ENCODE measurements at regions not wholly inside any gene's neighbourhood (a gene's known extent, or its start where the extent isn't known, plus 50 kb on each side); places are given as distances from the start of the nearest gene placed in this dataset.

GRCh38 chr3:126289096-126289495, 68.1 kb downstream of the KLF15 start:
- no peak for DNase-seq
- WGBS, 2 donors, result 54 to 80% methylated on average over 1 of the region's 1 CpG
- peak overlapping the region in 3 of 10 donors; percentile 74 to 85 (median 76) for H3K27ac ChIP-seq
- peaks cover 0 to 30% (median 17%) of the 10 kb centered on the region in 9 donors for H3K4me1 ChIP-seq
- H3K4me3 ChIP-seq, result no peak overlapping the region
- intact Hi-C loops (cut with DNase I), result loop anchor here in 3 of 10 donors (2.0 to 5.0 kb wide), 3 partner anchors 18 to 68 kb away; partner anchors contain the start of gene KLF15 (in 2 of the 3)
- peaks cover 0 to 44% (median 0%) of the 10 kb centered on the region in 7 donors for H3K27me3 ChIP-seq
- no peaks in the 10 kb centered on the region for H3K36me3 ChIP-seq
- no peaks in the 10 kb centered on the region for H3K9me3 ChIP-seq
- no peak for TF ChIP-seq CTCF (IDR thresholded peaks at IDR 0.05)
- ATAC-seq, result no peak

GRCh38 chr3:126288314-126288713, 68.9 kb downstream of the KLF15 start:
- peak; percentile 74 to 88 (median 75) for ATAC-seq
- Histone ChIP-seq H3K27ac (peak overlapping the region; percentile 63 to 88 (median 80)), H3K4me1 (peaks cover 0 to 30% (median 17%) of the 10 kb centered on the region in 9 donors), H3K27me3 (peaks cover 0 to 44% (median 0%) of the 10 kb centered on the region in 7 donors), H3K4me3 (peak overlapping the region in 6 of 10 donors; percentile 28 to 57 (median 53)), H3K9me3 (no peaks in the 10 kb centered on the region), H3K36me3 (no peaks in the 10 kb centered on the region)
- TF ChIP-seq CTCF (IDR thresholded peaks at IDR 0.05), result no peak
- peak; percentile 32 to 74 for DNase-seq
- intact Hi-C loops (cut with DNase I), result loop anchor here in 3 of 10 donors (2.0 to 5.0 kb wide), 3 partner anchors 18 to 69 kb away; partner anchors contain the start of gene KLF15 (in 2 of the 3)
- WGBS, 2 donors, result 36 to 39% methylated on average over 20 of the region's 20 CpGs

GRCh38 chr3:126287536-126288241, 69.5 kb downstream of the KLF15 start:
- DNase-seq (peak; percentile 62 to 71), ATAC-seq (peak; percentile 82 to 96 (median 93))
- Histone ChIP-seq H3K27me3 (peaks cover 0 to 46% (median 3%) of the 10 kb centered on the region in 7 donors), H3K27ac (peak overlapping the region; percentile 63 to 88 (median 80)), H3K9me3 (no peaks in the 10 kb centered on the region), H3K4me1 (peaks cover 0 to 30% (median 17%) of the 10 kb centered on the region in 9 donors), H3K36me3 (no peaks in the 10 kb centered on the region), H3K4me3 (peak overlapping the region; percentile 14 to 57 (median 49))
- no peak for TF ChIP-seq CTCF (IDR thresholded peaks at IDR 0.05)
- intact Hi-C loops (cut with DNase I), result loop anchor here in 3 of 10 donors (2.0 to 5.0 kb wide), 3 partner anchors 17 to 70 kb away; partner anchors contain the start of gene KLF15 (in 2 of the 3)
- WGBS, 2 donors, result 4 to 5% methylated on average over 39 of the region's 39 CpGs

GRCh38 chr3:126287171-126287535, 70.1 kb downstream of the KLF15 start:
- H3K9me3 ChIP-seq, result peaks cover 0 to 3% (median 0%) of the 10 kb centered on the region in 11 donors
- peak in 6 of 8 donors; percentile 14 to 62 (median 42) for ATAC-seq
- H3K27ac ChIP-seq, result peak overlapping the region; percentile 63 to 88 (median 80)
- WGBS, 2 donors, result 10 to 13% methylated on average over 7 of the region's 7 CpGs
- H3K4me1 ChIP-seq, result peaks cover 0 to 30% (median 17%) of the 10 kb centered on the region in 9 donors
- intact Hi-C loops (cut with DNase I), result loop anchor here in 3 of 10 donors (5.0 kb wide), 2 partner anchors 65 to 70 kb away; partner anchors contain the start of gene KLF15 (in 2 of the 3)
- H3K36me3 ChIP-seq, result no peaks in the 10 kb centered on the region
- TF ChIP-seq CTCF (IDR thresholded peaks at IDR 0.05), result no peak
- peaks cover 0 to 48% (median 5%) of the 10 kb centered on the region in 7 donors for H3K27me3 ChIP-seq
- no peak for DNase-seq
- H3K4me3 ChIP-seq, result peak overlapping the region; percentile 14 to 57 (median 49)
